SK-N-SH (cell line): ENCODE measurements at regions not wholly inside any gene's neighbourhood (a gene's known extent, or its start where the extent isn't known, plus 50 kb on each side); places are given as distances from the start of the nearest gene placed in this dataset.

Experiments used
- CTCF ChIA-PET: fragments of 300-600, 350-600 bp; formaldehyde crosslinking; extraction: SDS; loops from one replicate; lab custom pipeline; 2021; lab: Yijun Ruan, JAX
- POLR2A ChIA-PET: fragments of 350-600 bp; sonication (Branson Sonifier 250); formaldehyde crosslinking; extraction: SDS; loops from one replicate; lab custom pipeline; 2020; ENCODE audit warnings: antibody characterized with exemption, inconsistent platforms; lab: Yijun Ruan, JAX
- DNase-seq: peaks from one replicate; pipeline ENCODE4 v3.0.0; 2012
- H2AFZ ChIP-seq: fragments of 200-600 bp; sonication (generic); 2 replicates; pipeline ENCODE4 v1.8.1; 2016; ENCODE audit warnings: antibody characterized with exemption, mild to moderate bottlenecking, low read depth
- H3F3A ChIP-seq: fragments of 200-600 bp; sonication (generic); replicated peaks from 2 replicates; pipeline ENCODE3; 2016; ENCODE audit warnings: antibody characterized with exemption, mild to moderate bottlenecking; ENCODE audit not compliant: insufficient read depth
- H3K27ac ChIP-seq, 2 experiments: fragments of 200-500 bp in 1 of 2; fragments of 200-600 bp in 1 of 2; sonication (Bioruptor generic) in 1 of 2; sonication (generic), shearing (Covaris generic) in 1 of 2; 2 replicates each; pipeline versions ENCODE4 v1.5.1 to v1.6.1; 2014 to 2016; ENCODE audit warnings: low read depth in 2 of 2, inconsistent platforms in 1 of 2, low read length in 1 of 2, mild to moderate bottlenecking in 1 of 2, mixed read lengths in 1 of 2
- H3K27me3 ChIP-seq: fragments of 200-600 bp; sonication (generic), shearing (Covaris generic); 2 replicates; pipeline ENCODE4 v1.6.1; 2016; ENCODE audit warnings: mixed run types; ENCODE audit not compliant: insufficient read depth
- H3K36me3 ChIP-seq, 2 experiments: fragments of 200-500 bp in 1 of 2; fragments of 200-600 bp in 1 of 2; sonication (Bioruptor generic) in 1 of 2; sonication (generic) in 1 of 2; replicated peaks in 1 of 2; 2 replicates each; pipeline versions ENCODE3 to v1.5.1; 2014 to 2016; ENCODE audit warnings: low read length in 1 of 2, mild to moderate bottlenecking in 1 of 2; ENCODE audit not compliant: insufficient read depth in 2 of 2, control insufficient read depth in 1 of 2
- H3K4me1 ChIP-seq, 2 experiments: fragments of 200-500 bp in 1 of 2; fragments of 200-600 bp in 1 of 2; sonication (Bioruptor generic) in 1 of 2; sonication (generic), shearing (Covaris generic) in 1 of 2; 2 replicates each; pipeline versions ENCODE4 v1.5.1 to v1.6.1; 2014 to 2016; ENCODE audit warnings: low read depth in 1 of 2, low read length in 1 of 2, mixed run types in 1 of 2; ENCODE audit not compliant: insufficient read depth in 2 of 2, control insufficient read depth in 1 of 2
- H3K4me2 ChIP-seq: fragments of 200-600 bp; sonication (generic), shearing (Covaris generic); 2 replicates; pipeline ENCODE4 v1.6.1; 2017; ENCODE audit warnings: mixed run types
- H3K4me3 ChIP-seq, 2 experiments: fragments of 200-500 bp in 1 of 2; fragments of 200-600 bp in 1 of 2; sonication (Bioruptor generic) in 1 of 2; sonication (generic), shearing (Covaris generic) in 1 of 2; 2 replicates each; pipeline versions ENCODE4 v1.5.1 to v1.8.1; 2014 to 2016; ENCODE audit warnings: low read depth in 2 of 2, inconsistent platforms in 1 of 2, low read length in 1 of 2, mild to moderate bottlenecking in 1 of 2, mixed read lengths in 1 of 2, moderate library complexity in 1 of 2
- H3K79me2 ChIP-seq: fragments of 200-600 bp; sonication (generic); 2 replicates; pipeline ENCODE4 v1.8.1; 2017; ENCODE audit warnings: mild to moderate bottlenecking; ENCODE audit not compliant: insufficient read depth
- H3K9ac ChIP-seq: fragments of 200-600 bp; sonication (generic); 2 replicates; pipeline ENCODE4 v1.6.1; 2017; ENCODE audit warnings: mixed run types
- H3K9me2 ChIP-seq: fragments of 200-600 bp; sonication (generic); 2 replicates; pipeline ENCODE4 v1.6.1; 2017; ENCODE audit warnings: mixed run types
- H3K9me3 ChIP-seq: fragments of 200-600 bp; sonication (generic); 2 replicates; pipeline ENCODE4 v1.6.1; 2017; ENCODE audit warnings: mixed run types, mild to moderate bottlenecking, moderate library complexity
- H4K20me1 ChIP-seq: fragments of 200-600 bp; sonication (generic); 2 replicates; pipeline ENCODE4 v1.6.1; 2017; ENCODE audit warnings: mild to moderate bottlenecking, mixed run types; ENCODE audit not compliant: insufficient read depth
- FOXJ3 ChIP-seq: sonication (generic); formaldehyde crosslinking; IDR thresholded peaks from 2 replicates; pipeline ENCODE4 v1.5.1; 2020; ENCODE audit warnings: mild to moderate bottlenecking, missing genetic modification reagents
- GABPA ChIP-seq: IDR thresholded peaks from 2 replicates; pipeline ENCODE4 v1.4.0; 2012; ENCODE audit warnings: low read depth, mild to moderate bottlenecking
- JUND ChIP-seq: IDR thresholded peaks from 2 replicates; pipeline ENCODE4 v1.4.0; 2012
- POLR2AphosphoS5 ChIP-seq: IDR thresholded peaks from 2 replicates; pipeline ENCODE4 v1.6.1; 2012; ENCODE audit warnings: low read depth, low read length
- SMC3 ChIP-seq: IDR thresholded peaks from 2 replicates; pipeline ENCODE4 v1.6.1; 2012; ENCODE audit warnings: low read depth, low read length, improper control_type of control experiment
- TAF1 ChIP-seq: IDR thresholded peaks from 2 replicates; pipeline ENCODE4 v1.6.1; 2012; ENCODE audit warnings: low read depth, mild to moderate bottlenecking, low read length, moderate library complexity, borderline replicate concordance
- YY1 ChIP-seq: IDR thresholded peaks from 2 replicates; pipeline ENCODE4 v1.4.0; 2012; ENCODE audit warnings: low read depth, mild to moderate bottlenecking
- WGBS: methylation state at CpG from one replicate; pipeline ENCODE4 v1.1.6; 2017; ENCODE audit warnings: low lambda C conversion rate; 5-methylcytosine and 5-hydroxymethylcytosine counted together
- TF ChIP-seq, protein P1 (sequence below): fragments of 150-350 bp; IDR thresholded peaks from 2 replicates; pipeline ENCODE4 v1.6.1; 2017; ENCODE audit warnings: antibody characterized with exemption, low read length, low read depth, borderline replicate concordance

DNA sequence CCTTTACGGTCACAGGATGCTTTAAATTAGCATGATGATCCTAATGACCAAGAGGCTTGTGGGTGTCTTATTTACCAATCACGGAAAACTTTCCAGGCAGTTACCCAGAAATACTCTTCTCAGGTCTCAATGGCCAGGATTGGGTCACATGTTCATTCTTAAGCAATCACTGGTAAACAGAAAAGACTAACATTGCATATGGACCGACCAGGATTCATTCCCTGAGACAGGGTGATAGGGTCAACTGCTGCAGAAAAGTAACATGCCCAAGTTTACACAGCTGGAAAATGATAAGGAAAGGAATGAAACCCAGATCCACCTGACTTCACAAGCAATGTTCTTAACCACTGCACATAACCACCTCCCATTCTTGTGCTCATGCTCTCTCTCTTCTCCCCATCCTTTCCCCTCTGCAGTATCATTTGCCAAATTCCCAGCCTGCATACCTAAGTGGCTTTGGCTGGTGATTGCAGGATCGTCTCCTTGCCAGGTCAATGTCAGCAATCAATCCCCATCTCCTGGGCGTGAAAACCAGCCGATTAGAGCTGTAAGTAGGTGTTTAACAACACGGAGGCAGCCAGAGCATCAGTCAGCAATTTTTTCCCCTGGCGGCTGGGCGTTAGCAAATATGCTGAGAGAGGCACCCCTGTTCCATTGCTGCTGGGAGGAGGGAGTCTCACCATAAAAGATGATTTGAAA is 219.4 kb downstream of the NMUR2 start:
- no peaks in the 10 kb centered on the region for H3K9me2 ChIP-seq
- H3K4me3 ChIP-seq, result no peak overlapping the region
- no peaks in the 10 kb centered on the region for H3K27me3 ChIP-seq
- CTCF ChIA-PET, result no interaction called here
- TF ChIP-seq, protein P1, sequence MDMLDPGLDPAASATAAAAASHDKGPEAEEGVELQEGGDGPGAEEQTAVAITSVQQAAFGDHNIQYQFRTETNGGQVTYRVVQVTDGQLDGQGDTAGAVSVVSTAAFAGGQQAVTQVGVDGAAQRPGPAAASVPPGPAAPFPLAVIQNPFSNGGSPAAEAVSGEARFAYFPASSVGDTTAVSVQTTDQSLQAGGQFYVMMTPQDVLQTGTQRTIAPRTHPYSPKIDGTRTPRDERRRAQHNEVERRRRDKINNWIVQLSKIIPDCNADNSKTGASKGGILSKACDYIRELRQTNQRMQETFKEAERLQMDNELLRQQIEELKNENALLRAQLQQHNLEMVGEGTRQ, result no peak
- no peak for TF ChIP-seq POLR2AphosphoS5
- no peak overlapping the region for H3K9ac ChIP-seq
- no peak overlapping the region for H3K27ac ChIP-seq
- no peaks in the 10 kb centered on the region for H3K79me2 ChIP-seq
- POLR2A ChIA-PET, result no interaction called here
- no peaks in the 10 kb centered on the region for H4K20me1 ChIP-seq
- no peak overlapping the region for H3K4me2 ChIP-seq
- 6% methylated on average over 9 of the region's 9 CpGs for WGBS
- H3F3A ChIP-seq, result no peaks in the 10 kb centered on the region
- no peak overlapping the region for H2AFZ ChIP-seq
- H3K36me3 ChIP-seq, result no peaks in the 10 kb centered on the region
- H3K9me3 ChIP-seq, result no peaks in the 10 kb centered on the region
- H3K4me1 ChIP-seq, result no peaks in the 10 kb centered on the region
- no peak for DNase-seq

DNA sequence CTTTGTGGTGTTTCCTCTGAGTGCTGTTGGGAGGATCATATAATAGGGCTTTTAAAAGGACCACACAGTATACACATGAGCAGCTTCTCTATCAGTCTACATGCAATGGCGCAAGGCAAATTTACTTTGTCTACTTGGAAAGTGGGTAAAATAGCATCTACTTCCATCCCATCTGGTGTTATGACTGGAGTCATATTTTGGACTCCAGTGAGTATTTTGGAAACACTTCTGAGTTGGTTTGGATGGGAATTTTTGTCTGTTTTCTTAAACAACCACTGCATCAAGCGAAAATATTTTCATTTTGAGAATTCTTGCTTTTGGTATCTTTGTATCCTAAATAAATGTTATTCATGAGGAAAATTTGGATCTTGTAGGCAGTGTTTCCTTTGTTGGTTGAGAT is 220.8 kb downstream of the NMUR2 start:
- no peaks in the 10 kb centered on the region for H3F3A ChIP-seq
- 0% methylated on average over 1 of the region's 2 CpGs for WGBS
- H4K20me1 ChIP-seq, result no peaks in the 10 kb centered on the region
- ChIA-PET POLR2A (no interaction called here), CTCF (no interaction called here)
- H3K9me2 ChIP-seq, result no peaks in the 10 kb centered on the region
- no peak overlapping the region for H3K9ac ChIP-seq
- H3K4me2 ChIP-seq, result no peak overlapping the region
- no peaks in the 10 kb centered on the region for H3K9me3 ChIP-seq
- H2AFZ ChIP-seq, result no peak overlapping the region
- DNase-seq, result no peak
- H3K4me1 ChIP-seq, result no peaks in the 10 kb centered on the region
- TF ChIP-seq FOXJ3 (CRISPR knock-in tag) (no peak), SMC3 (no peak), GABPA (no peak), TAF1 (no peak), JUND (no peak), YY1 (no peak)
- H3K27ac ChIP-seq, result no peak overlapping the region
- no peaks in the 10 kb centered on the region for H3K79me2 ChIP-seq
- H3K36me3 ChIP-seq, result no peaks in the 10 kb centered on the region
- no peak overlapping the region for H3K4me3 ChIP-seq
- H3K27me3 ChIP-seq, result no peaks in the 10 kb centered on the region

DNA sequence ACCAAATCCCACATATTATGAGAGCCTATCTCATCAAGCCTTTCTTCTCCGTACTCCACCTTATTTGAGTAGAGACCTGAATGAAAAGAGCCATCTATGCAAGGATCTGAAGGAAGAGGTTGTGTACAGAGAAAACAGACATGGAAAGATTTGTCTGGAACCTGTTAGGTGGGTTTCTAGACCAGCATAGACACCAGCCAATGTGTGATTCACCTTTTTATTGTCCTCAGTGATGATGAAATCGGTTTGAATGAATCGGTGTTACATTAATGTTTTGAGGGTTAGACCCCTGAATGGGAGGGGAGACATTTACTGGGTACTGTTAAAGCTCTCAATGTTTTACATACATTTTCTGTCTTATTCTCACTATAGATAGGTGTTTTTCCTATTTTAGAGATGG is 223.6 kb downstream of the NMUR2 start:
- Histone ChIP-seq H3K27me3 (no peaks in the 10 kb centered on the region), H3K9me3 (no peaks in the 10 kb centered on the region), H3K4me3 (no peak overlapping the region), H3K9ac (no peak overlapping the region), H3K27ac (no peak overlapping the region), H3K4me1 (no peaks in the 10 kb centered on the region), H3K36me3 (no peaks in the 10 kb centered on the region), H3F3A (no peaks in the 10 kb centered on the region), H3K4me2 (no peak overlapping the region), H3K79me2 (no peaks in the 10 kb centered on the region), H3K9me2 (no peaks in the 10 kb centered on the region), H4K20me1 (no peaks in the 10 kb centered on the region), H2AFZ (no peak overlapping the region)
- ChIA-PET CTCF (no interaction called here), POLR2A (no interaction called here)
- WGBS, result 4% methylated on average over 3 of the region's 3 CpGs
- no peak for TF ChIP-seq TAF1
- DNase-seq, result no peak
